CD14-positive monocyte (primary cell): ENCODE measurements at regions not wholly inside any gene's neighbourhood (a gene's known extent, or its start where the extent isn't known, plus 50 kb on each side); places are given as distances from the start of the nearest gene placed in this dataset.

Source experiments
- DNase-seq, 3 donors: peaks; one replicate each; pipeline ENCODE4 v3.0.0-alpha.2; 2011 to 2022
- H2AFZ ChIP-seq: 2 replicates; pipeline ENCODE4 v1.6.0; 2012; ENCODE audit warnings: mild to moderate bottlenecking, low read depth, low read length, inconsistent platforms; ENCODE audit not compliant: insufficient read depth, poor library complexity, severe bottlenecking
- H3K27ac ChIP-seq, 2 donors: 1 replicate in 1 of 2; 2 replicates in 1 of 2; pipeline ENCODE4 v1.5.1; 2012 to 2013; ENCODE audit warnings: low read length in 2 of 2, control low read depth in 1 of 2, inconsistent platforms in 1 of 2, low read depth in 1 of 2, mild to moderate bottlenecking in 1 of 2
- H3K27me3 ChIP-seq, 2 donors: one replicate each; pipeline versions ENCODE4 v1.6.0 to v1.6.1; 2011 to 2013; ENCODE audit warnings: low read length in 2 of 2; ENCODE audit not compliant: control insufficient read depth in 2 of 2, insufficient read depth in 2 of 2
- H3K36me3 ChIP-seq, 2 donors: replicated peaks in 1 of 2; 1 replicate in 1 of 2; 2 replicates in 1 of 2; pipeline versions ENCODE4 v1.5.1 to v1.6.1; 2012 to 2013; ENCODE audit warnings: low read length in 2 of 2, control low read depth in 1 of 2, inconsistent platforms in 1 of 2, mild to moderate bottlenecking in 1 of 2; ENCODE audit not compliant: insufficient read depth in 2 of 2, control insufficient read depth in 1 of 2
- H3K4me1 ChIP-seq, 2 donors: 1 replicate in 1 of 2; 2 replicates in 1 of 2; pipeline versions ENCODE4 v1.5.1 to v1.6.1; 2012 to 2013; ENCODE audit warnings: low read length in 2 of 2, control low read depth in 1 of 2, inconsistent platforms in 1 of 2, mild to moderate bottlenecking in 1 of 2, moderate library complexity in 1 of 2; ENCODE audit not compliant: insufficient read depth in 2 of 2, control insufficient read depth in 1 of 2
- H3K4me2 ChIP-seq: replicated peaks from 2 replicates; pipeline ENCODE3; 2012; ENCODE audit warnings: low read length, moderate library complexity, mild to moderate bottlenecking; ENCODE audit not compliant: poor library complexity, severe bottlenecking; ENCODE audit errors: extremely low read depth
- H3K4me3 ChIP-seq, 3 experiments: fragments of 200-600 bp in 1 of 3; sonication (generic) in 1 of 3; replicated peaks in 1 of 3; 1 replicate in 2 of 3; 2 replicates in 1 of 3; pipeline ENCODE4 v1.5.1; 2011 to 2013; ENCODE audit warnings: low read length in 3 of 3, mild to moderate bottlenecking in 3 of 3, control low read depth in 2 of 3, low read depth in 2 of 3, inconsistent platforms in 1 of 3, moderate library complexity in 1 of 3
- H3K79me2 ChIP-seq: 2 replicates; pipeline ENCODE4 v1.6.0; 2012; ENCODE audit warnings: mild to moderate bottlenecking, control low read depth, inconsistent platforms, low read length, moderate library complexity; ENCODE audit not compliant: insufficient read depth
- H3K9ac ChIP-seq: 2 replicates; pipeline ENCODE4 v1.6.0; 2017; ENCODE audit warnings: low read length, mild to moderate bottlenecking; ENCODE audit not compliant: insufficient read depth, poor library complexity, severe bottlenecking
- H3K9me3 ChIP-seq, 2 donors: replicated peaks in 1 of 2; 1 replicate in 1 of 2; 2 replicates in 1 of 2; pipeline versions ENCODE4 v1.5.1 to v1.6.1; 2012 to 2013; ENCODE audit warnings: low read length in 2 of 2, control low read depth in 1 of 2; ENCODE audit not compliant: control insufficient read depth in 1 of 2, insufficient read depth in 1 of 2
- H4K20me1 ChIP-seq: 2 replicates; pipeline ENCODE4 v1.6.0; 2012; ENCODE audit warnings: mild to moderate bottlenecking, low read length, control low read depth, moderate library complexity; ENCODE audit not compliant: insufficient read depth
- H3K27ac Mint-ChIP-seq, 7 donors: one replicate each; pipeline ENCODE4 v1.8.0; 2020; ENCODE audit warnings: mild to moderate bottlenecking in 7 of 7, mixed read lengths in 7 of 7, moderate library complexity in 6 of 7, inconsistent platforms in 2 of 7
- H3K27me3 Mint-ChIP-seq, 3 donors: one replicate each; pipeline ENCODE4 v1.8.0; 2021 to 2022; ENCODE audit warnings: low read depth in 3 of 3, mild to moderate bottlenecking in 3 of 3, mixed read lengths in 3 of 3, moderate library complexity in 3 of 3, inconsistent platforms in 1 of 3
- H3K36me3 Mint-ChIP-seq, 2 donors: one replicate each; pipeline ENCODE4 v1.8.0; 2020; ENCODE audit warnings: mixed read lengths in 2 of 2, inconsistent platforms in 1 of 2, mild to moderate bottlenecking in 1 of 2
- H3K4me1 Mint-ChIP-seq: one replicate; pipeline ENCODE4 v1.8.0; 2020; ENCODE audit warnings: mild to moderate bottlenecking, mixed read lengths
- H3K4me3 Mint-ChIP-seq, 2 donors: one replicate each; pipeline ENCODE4 v1.8.0; 2020; ENCODE audit warnings: mild to moderate bottlenecking in 2 of 2, mixed read lengths in 2 of 2, moderate library complexity in 1 of 2
- H3K9me3 Mint-ChIP-seq, 7 donors: one replicate each; pipeline ENCODE4 v1.8.0; 2020 to 2022; ENCODE audit warnings: mixed read lengths in 7 of 7, mild to moderate bottlenecking in 6 of 7, moderate library complexity in 6 of 7, inconsistent platforms in 2 of 7
- CTCF ChIP-seq: fragments of 200-600 bp; IDR thresholded peaks from one replicate; pipeline ENCODE4 v1.8.0; 2022; ENCODE audit warnings: antibody characterized with exemption, mild to moderate bottlenecking
- WGBS: methylation state at CpG from one replicate; pipeline ENCODE4 v1.1.5; 2013; ENCODE audit warnings: missing lambda C conversion rate; ENCODE audit not compliant: insufficient coverage; 5-methylcytosine and 5-hydroxymethylcytosine counted together
- intact Hi-C, 2 donors: fragments of 100-400 bp; cut with micrococcal nuclease; formaldehyde crosslinking; loops; one replicate each; pipeline versions ENCODE4 v1.15.0 to v1.15.1; 2023

GRCh38 chr4:157509341-157509740 lies 288.8 kb downstream of the GRIA2 start:
- peaks cover 0 to 4% (median 1%) of the 10 kb centered on the region in 3 donors for H3K27me3 Mint-ChIP-seq
- Histone ChIP-seq H3K27ac (no peak overlapping the region), H3K9me3 (no peaks in the 10 kb centered on the region), H3K4me3 (no peak overlapping the region), H3K4me1 (no peaks in the 10 kb centered on the region), H2AFZ (no peak overlapping the region), H3K79me2 (no peaks in the 10 kb centered on the region), H3K36me3 (no peaks in the 10 kb centered on the region), H4K20me1 (no peaks in the 10 kb centered on the region), H3K4me2 (no peak overlapping the region), H3K9ac (no peak overlapping the region), H3K27me3 (no peaks in the 10 kb centered on the region)
- DNase-seq: no peak
- peaks cover 0 to 2% (median 0%) of the 10 kb centered on the region in 7 donors for H3K9me3 Mint-ChIP-seq
- no peak overlapping the region for H3K27ac Mint-ChIP-seq
- H3K36me3 Mint-ChIP-seq: no peaks in the 10 kb centered on the region
- no peak overlapping the region for H3K4me3 Mint-ChIP-seq
- 76% methylated on average over 2 of the region's 3 CpGs for WGBS
- TF ChIP-seq CTCF: no peak
- intact Hi-C loops: no loop called here
- no peaks in the 10 kb centered on the region for H3K4me1 Mint-ChIP-seq

- Histone ChIP-seq H3K4me2 (no peak overlapping the region), H3K4me1 (no peaks in the 10 kb centered on the region), H2AFZ (no peak overlapping the region), H3K9me3 (no peaks in the 10 kb centered on the region), H3K36me3 (no peaks in the 10 kb centered on the region), H3K4me3 (no peak overlapping the region), H4K20me1 (no peaks in the 10 kb centered on the region), H3K79me2 (no peaks in the 10 kb centered on the region), H3K27ac (no peak overlapping the region), H3K9ac (no peak overlapping the region), H3K27me3 (no peaks in the 10 kb centered on the region)
- no peak for TF ChIP-seq CTCF
- H3K9me3 Mint-ChIP-seq: peaks cover 0 to 2% (median 0%) of the 10 kb centered on the region in 7 donors
- no peaks in the 10 kb centered on the region for H3K36me3 Mint-ChIP-seq
- peaks cover 0 to 2% (median 0%) of the 10 kb centered on the region in 3 donors for H3K27me3 Mint-ChIP-seq
- no peaks in the 10 kb centered on the region for H3K4me1 Mint-ChIP-seq
- intact Hi-C loops: no loop called here
- H3K4me3 Mint-ChIP-seq: no peak overlapping the region
- no peak for DNase-seq
- no CpG with 5 or more reads among the region's 2 CpGs for WGBS
- H3K27ac Mint-ChIP-seq: no peak overlapping the region
Observed at GRCh38 chr4:157502656-157503055, 282.1 kb downstream of the GRIA2 start.
